ENCODE measurements at regions not wholly inside any gene's neighbourhood (a gene's known extent, or its start where the extent isn't known, plus 50 kb on each side); places are given as distances from the start of the nearest gene placed in this dataset.

DNA sequence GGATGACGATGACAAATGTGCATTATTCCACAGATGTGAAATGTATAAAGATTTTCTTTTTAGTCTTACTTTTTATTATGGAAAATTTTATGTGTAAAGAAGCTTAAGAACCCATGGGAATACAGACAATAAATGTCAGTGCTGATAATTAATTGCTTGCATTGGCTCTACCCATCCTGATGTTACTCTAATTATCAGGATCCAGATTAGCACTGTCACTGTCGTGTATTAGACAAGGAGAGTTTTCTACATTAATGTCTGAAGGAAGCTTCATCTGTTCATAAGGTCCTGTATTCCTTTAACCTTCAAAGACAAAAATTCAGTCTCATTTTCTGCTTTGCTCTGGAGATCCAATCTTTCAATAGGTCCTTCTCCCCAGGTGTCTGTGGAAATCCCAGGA lies 259.1 kb upstream of the ADAMTS5 start:
- no peaks in the 10 kb centered on the region for H3K27me3 ChIP-seq (ENCODE audit: insufficient read depth, low read length)
- H3K27ac ChIP-seq (ENCODE audit: low read depth, low read length), result no peak overlapping the region
- H3K9me3 ChIP-seq (ENCODE audit: control insufficient read depth in 1 of 2, low read length in 2 of 2), result no peaks in the 10 kb centered on the region
- H3K4me3 ChIP-seq (ENCODE audit: low read length in 2 of 2), result no peak overlapping the region
- no peaks in the 10 kb centered on the region for H3K4me1 Mint-ChIP-seq
- POLR2A ChIA-PET (ENCODE audit: partially characterized antibody), result no interaction called here
- no peak overlapping the region for H3K4me3 Mint-ChIP-seq
- CTCF ChIA-PET (ENCODE audit: partially characterized antibody), result no interaction called here
- H3K36me3 Mint-ChIP-seq, result no peaks in the 10 kb centered on the region
- no peak overlapping the region for H3K27ac Mint-ChIP-seq
- no peak for DNase-seq
- intact Hi-C loops (cut with micrococcal nuclease), result no loop called here
- H3K9me3 Mint-ChIP-seq, result peaks cover 0 to 6% (median 2%) of the 10 kb centered on the region in 8 donors
- H3K27me3 Mint-ChIP-seq, result no peaks in the 10 kb centered on the region
- H3K4me1 ChIP-seq (ENCODE audit: insufficient read depth, low read length), result no peaks in the 10 kb centered on the region
- H3K36me3 ChIP-seq (ENCODE audit: insufficient read depth, low read length), result no peaks in the 10 kb centered on the region

DNA sequence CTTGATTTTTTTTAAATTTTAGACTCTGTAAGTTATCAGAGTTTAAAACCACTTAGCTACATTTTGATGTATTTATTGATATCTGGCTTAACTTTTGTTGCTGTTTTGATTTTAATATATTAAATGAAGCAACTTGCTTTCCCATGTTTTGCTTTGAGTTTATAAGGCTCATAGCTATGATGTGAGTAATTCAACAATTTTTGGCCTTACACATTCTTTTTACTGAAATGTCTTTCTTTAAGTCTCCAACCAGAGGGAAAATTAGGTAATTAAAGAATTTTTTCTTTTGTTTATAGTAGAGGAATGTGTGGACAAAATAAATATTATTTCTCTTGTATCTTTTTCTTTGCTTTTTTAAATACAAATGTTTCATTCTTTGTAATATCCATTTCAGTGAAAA lies 258.3 kb upstream of the ADAMTS5 start:
- POLR2A ChIA-PET (ENCODE audit: partially characterized antibody), result no interaction called here
- H3K27me3 Mint-ChIP-seq, result no peaks in the 10 kb centered on the region

DNA sequence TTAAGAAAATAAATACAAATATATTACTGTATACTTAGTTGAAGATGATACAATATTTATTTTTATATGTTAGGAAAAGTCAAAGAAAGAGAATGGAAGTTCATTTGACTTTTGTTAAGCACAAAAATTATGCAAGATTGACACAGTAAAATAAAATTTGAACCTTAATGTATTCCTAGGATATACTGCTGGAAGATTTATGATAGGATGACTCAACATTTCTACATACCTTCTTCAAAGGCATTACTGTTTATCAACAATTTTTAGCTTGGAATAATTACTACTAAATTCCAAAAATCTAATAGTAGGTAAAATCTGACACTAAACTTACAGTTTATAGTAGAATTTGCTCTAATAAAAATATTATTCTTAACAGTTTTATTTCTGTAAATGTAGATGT lies 257.3 kb upstream of the ADAMTS5 start:
- Histone ChIP-seq H3K27ac (ENCODE audit: low read depth, low read length) (no peak overlapping the region), H3K4me3 (ENCODE audit: low read length in 2 of 2) (no peak overlapping the region), H3K27me3 (ENCODE audit: insufficient read depth, low read length) (no peaks in the 10 kb centered on the region), H3K9me3 (ENCODE audit: control insufficient read depth in 1 of 2, low read length in 2 of 2) (no peaks in the 10 kb centered on the region), H3K36me3 (ENCODE audit: insufficient read depth, low read length) (no peaks in the 10 kb centered on the region), H3K4me1 (ENCODE audit: insufficient read depth, low read length) (no peaks in the 10 kb centered on the region)
- no peaks in the 10 kb centered on the region for H3K27me3 Mint-ChIP-seq
- H3K4me3 Mint-ChIP-seq, result no peak overlapping the region
- DNase-seq, result no peak
- H3K4me1 Mint-ChIP-seq, result no peaks in the 10 kb centered on the region
- peaks cover 0 to 6% (median 4%) of the 10 kb centered on the region in 8 donors for H3K9me3 Mint-ChIP-seq
- ChIA-PET CTCF (ENCODE audit: partially characterized antibody) (no interaction called here), POLR2A (ENCODE audit: partially characterized antibody) (no interaction called here)
- H3K27ac Mint-ChIP-seq, result no peak overlapping the region
- no peaks in the 10 kb centered on the region for H3K36me3 Mint-ChIP-seq
- intact Hi-C loops (cut with micrococcal nuclease), result no loop called here

More for the DNA sequence above, 258.3 kb upstream of the ADAMTS5 start:
- H3K27ac ChIP-seq (ENCODE audit: low read depth, low read length), result no peak overlapping the region
- Mint-ChIP-seq H3K4me1 (no peaks in the 10 kb centered on the region), H3K27ac (no peak overlapping the region), H3K9me3 (peaks cover 0 to 6% (median 3%) of the 10 kb centered on the region in 8 donors), H3K4me3 (no peak overlapping the region), H3K36me3 (no peaks in the 10 kb centered on the region)
- H3K4me3 ChIP-seq (ENCODE audit: low read length in 2 of 2), result no peak overlapping the region
- H3K27me3 ChIP-seq (ENCODE audit: insufficient read depth, low read length), result no peaks in the 10 kb centered on the region
- CTCF ChIA-PET (ENCODE audit: partially characterized antibody), result no interaction called here
- intact Hi-C loops (cut with micrococcal nuclease), result no loop called here
- no peaks in the 10 kb centered on the region for H3K4me1 ChIP-seq (ENCODE audit: insufficient read depth, low read length)
- no peak for DNase-seq
- no peaks in the 10 kb centered on the region for H3K36me3 ChIP-seq (ENCODE audit: insufficient read depth, low read length)
- no peaks in the 10 kb centered on the region for H3K9me3 ChIP-seq (ENCODE audit: control insufficient read depth in 1 of 2, low read length in 2 of 2)

DNA sequence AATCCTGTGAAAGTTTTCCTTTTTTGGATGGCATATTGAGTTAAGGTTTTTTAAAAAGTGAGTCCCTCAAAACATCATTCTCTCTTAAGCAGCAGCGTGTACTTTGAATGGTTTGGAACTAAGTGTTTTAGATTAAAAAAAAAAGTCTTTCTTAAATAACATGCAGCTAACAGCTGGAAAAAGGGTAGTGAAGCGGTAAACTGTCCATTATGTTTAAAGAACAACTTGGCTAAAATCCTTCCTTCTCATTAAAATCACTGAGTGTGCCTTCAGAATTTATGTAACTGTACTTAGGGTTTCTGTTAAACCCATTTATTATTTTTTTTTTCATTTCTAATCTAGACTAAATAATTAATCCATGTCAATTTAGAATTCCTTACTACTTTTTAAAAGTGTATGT lies 254.2 kb upstream of the ADAMTS5 start:
- ChIA-PET POLR2A (ENCODE audit: partially characterized antibody) (no interaction called here), CTCF (ENCODE audit: partially characterized antibody) (no interaction called here)
- H3K36me3 Mint-ChIP-seq, result no peaks in the 10 kb centered on the region
- DNase-seq, result no peak
- no peaks in the 10 kb centered on the region for H3K4me1 Mint-ChIP-seq
- H3K27me3 Mint-ChIP-seq, result no peaks in the 10 kb centered on the region
- peaks cover 2 to 9% (median 5%) of the 10 kb centered on the region in 8 donors for H3K9me3 Mint-ChIP-seq
- no peaks in the 10 kb centered on the region for H3K4me1 ChIP-seq (ENCODE audit: insufficient read depth, low read length)
- H3K27ac Mint-ChIP-seq, result no peak overlapping the region
- no peaks in the 10 kb centered on the region for H3K36me3 ChIP-seq (ENCODE audit: insufficient read depth, low read length)
- no peak overlapping the region for H3K4me3 ChIP-seq (ENCODE audit: low read length in 2 of 2)
- H3K27ac ChIP-seq (ENCODE audit: low read depth, low read length), result no peak overlapping the region
- H3K4me3 Mint-ChIP-seq, result no peak overlapping the region
- no peaks in the 10 kb centered on the region for H3K27me3 ChIP-seq (ENCODE audit: insufficient read depth, low read length)
- intact Hi-C loops (cut with micrococcal nuclease), result no loop called here
- no peaks in the 10 kb centered on the region for H3K9me3 ChIP-seq (ENCODE audit: control insufficient read depth in 1 of 2, low read length in 2 of 2)

DNA sequence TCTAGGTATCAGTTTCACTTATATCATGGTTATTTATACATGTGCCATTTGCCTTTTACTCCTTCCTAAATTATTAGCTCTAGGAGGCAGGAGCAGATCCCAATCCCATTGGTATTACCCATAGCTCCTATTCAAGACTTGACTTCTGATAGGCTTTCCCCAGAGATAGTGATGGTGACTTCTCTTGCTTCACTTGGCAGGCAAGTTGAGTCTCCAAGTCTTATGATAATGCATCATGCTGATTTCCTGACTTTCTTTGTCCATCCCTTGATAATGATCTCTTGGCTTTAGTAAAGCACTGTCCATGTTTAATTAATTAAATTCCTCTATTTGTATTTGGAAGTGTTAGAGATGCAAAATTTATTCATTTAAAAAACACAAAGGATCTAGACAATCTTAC lies 253.5 kb upstream of the ADAMTS5 start:
- no peaks in the 10 kb centered on the region for H3K9me3 ChIP-seq (ENCODE audit: control insufficient read depth in 1 of 2, low read length in 2 of 2)
- CTCF ChIA-PET (ENCODE audit: partially characterized antibody), result no interaction called here
- peaks cover 2 to 9% (median 4%) of the 10 kb centered on the region in 8 donors for H3K9me3 Mint-ChIP-seq
- no peak for DNase-seq
- no peak overlapping the region for H3K4me3 ChIP-seq (ENCODE audit: low read length in 2 of 2)
- H3K27me3 Mint-ChIP-seq, result no peaks in the 10 kb centered on the region
- H3K4me1 ChIP-seq (ENCODE audit: insufficient read depth, low read length), result no peaks in the 10 kb centered on the region
- no peak overlapping the region for H3K27ac ChIP-seq (ENCODE audit: low read depth, low read length)
- H3K36me3 ChIP-seq (ENCODE audit: insufficient read depth, low read length), result no peaks in the 10 kb centered on the region
- H3K36me3 Mint-ChIP-seq, result no peaks in the 10 kb centered on the region
- H3K4me3 Mint-ChIP-seq, result no peak overlapping the region
- POLR2A ChIA-PET (ENCODE audit: partially characterized antibody), result no interaction called here
- H3K27ac Mint-ChIP-seq, result no peak overlapping the region
- intact Hi-C loops (cut with micrococcal nuclease), result no loop called here
- no peaks in the 10 kb centered on the region for H3K4me1 Mint-ChIP-seq
- H3K27me3 ChIP-seq (ENCODE audit: insufficient read depth, low read length), result no peaks in the 10 kb centered on the region

DNA sequence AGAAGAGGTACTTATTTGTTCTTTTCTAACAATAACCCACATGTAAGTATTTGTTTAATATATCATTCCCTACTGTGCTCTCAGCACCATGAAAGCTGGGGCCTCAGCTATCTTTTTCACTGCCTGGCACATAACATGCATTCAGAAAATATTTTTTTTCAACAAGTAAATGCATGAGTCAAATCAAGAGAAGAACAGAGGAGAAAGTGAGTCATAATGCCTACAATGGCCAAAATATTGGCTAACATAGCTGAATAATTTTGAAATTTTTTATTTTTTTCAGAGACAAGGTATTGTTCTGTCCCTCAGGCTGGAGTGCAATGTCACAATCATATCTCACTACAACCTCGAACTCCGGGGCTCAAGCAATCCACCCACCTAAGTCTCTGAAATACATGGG lies 252.2 kb upstream of the ADAMTS5 start:
- DNase-seq, result no peak

DNA sequence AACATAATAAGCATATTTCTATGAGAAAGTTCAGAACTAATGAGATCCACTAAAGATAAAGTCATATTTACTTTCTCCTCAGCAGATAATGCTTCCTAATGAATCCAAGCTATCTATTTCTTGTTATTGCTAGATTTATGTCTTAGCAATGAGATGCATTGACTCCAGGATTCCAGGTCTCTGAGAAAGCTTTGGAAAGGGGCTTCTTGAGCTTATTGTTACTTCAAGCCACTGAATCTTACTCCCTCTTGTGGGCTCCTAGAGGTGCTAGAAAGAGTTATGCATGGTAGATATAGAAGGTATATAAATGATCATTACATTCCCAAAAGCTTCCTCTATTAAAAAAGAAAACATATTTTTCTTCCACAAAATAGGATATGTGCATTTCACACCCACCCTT lies 246.4 kb upstream of the ADAMTS5 start:
- Histone ChIP-seq H3K27me3 (ENCODE audit: insufficient read depth, low read length) (no peaks in the 10 kb centered on the region), H3K4me1 (ENCODE audit: insufficient read depth, low read length) (no peaks in the 10 kb centered on the region), H3K27ac (ENCODE audit: low read depth, low read length) (no peak overlapping the region), H3K4me3 (ENCODE audit: low read length in 2 of 2) (no peak overlapping the region), H3K36me3 (ENCODE audit: insufficient read depth, low read length) (no peaks in the 10 kb centered on the region), H3K9me3 (ENCODE audit: control insufficient read depth in 1 of 2, low read length in 2 of 2) (no peaks in the 10 kb centered on the region)
- Mint-ChIP-seq H3K4me3 (no peak overlapping the region), H3K36me3 (no peaks in the 10 kb centered on the region), H3K27me3 (no peaks in the 10 kb centered on the region), H3K9me3 (peaks cover 2 to 7% (median 4%) of the 10 kb centered on the region in 8 donors), H3K4me1 (no peaks in the 10 kb centered on the region), H3K27ac (no peak overlapping the region)
- DNase-seq, result no peak
- ChIA-PET CTCF (ENCODE audit: partially characterized antibody) (no interaction called here), POLR2A (ENCODE audit: partially characterized antibody) (no interaction called here)
- intact Hi-C loops (cut with micrococcal nuclease), result no loop called here

More for the DNA sequence above, 252.2 kb upstream of the ADAMTS5 start:
- Histone ChIP-seq H3K9me3 (ENCODE audit: control insufficient read depth in 1 of 2, low read length in 2 of 2) (no peaks in the 10 kb centered on the region), H3K4me3 (ENCODE audit: low read length in 2 of 2) (no peak overlapping the region), H3K27me3 (ENCODE audit: insufficient read depth, low read length) (no peaks in the 10 kb centered on the region), H3K27ac (ENCODE audit: low read depth, low read length) (no peak overlapping the region), H3K4me1 (ENCODE audit: insufficient read depth, low read length) (no peaks in the 10 kb centered on the region), H3K36me3 (ENCODE audit: insufficient read depth, low read length) (no peaks in the 10 kb centered on the region)
- Mint-ChIP-seq H3K27ac (no peak overlapping the region), H3K9me3 (peaks cover 2 to 9% (median 4%) of the 10 kb centered on the region in 8 donors), H3K4me1 (no peaks in the 10 kb centered on the region), H3K36me3 (no peaks in the 10 kb centered on the region), H3K27me3 (no peaks in the 10 kb centered on the region), H3K4me3 (no peak overlapping the region)
- CTCF ChIA-PET (ENCODE audit: partially characterized antibody), result no interaction called here
- intact Hi-C loops (cut with micrococcal nuclease), result no loop called here
- POLR2A ChIA-PET (ENCODE audit: partially characterized antibody), result no interaction called here

DNA sequence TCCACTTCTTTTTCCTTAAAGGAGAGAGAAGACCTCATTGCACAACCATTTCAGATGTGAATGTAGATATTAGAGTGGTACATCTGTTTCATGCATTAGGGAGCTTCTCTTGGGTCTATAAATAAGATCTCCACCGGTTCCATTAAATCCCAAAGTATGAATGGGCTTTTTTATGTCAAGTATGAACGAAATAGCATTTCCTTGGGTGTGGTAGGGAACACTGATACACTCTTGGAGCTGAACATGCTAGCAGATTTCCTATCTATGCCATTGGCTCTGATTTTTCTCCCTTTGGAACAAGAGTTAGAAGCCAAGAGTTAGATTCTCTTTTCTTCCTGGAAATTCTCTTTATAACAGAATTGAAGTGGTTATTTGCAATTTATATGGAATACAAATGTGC lies 245.6 kb upstream of the ADAMTS5 start:
- intact Hi-C loops (cut with micrococcal nuclease), result no loop called here
- ChIA-PET POLR2A (ENCODE audit: partially characterized antibody) (no interaction called here), CTCF (ENCODE audit: partially characterized antibody) (no interaction called here)
- H3K4me3 Mint-ChIP-seq, result no peak overlapping the region
- no peaks in the 10 kb centered on the region for H3K27me3 Mint-ChIP-seq
- no peaks in the 10 kb centered on the region for H3K36me3 Mint-ChIP-seq
- DNase-seq, result no peak
- Histone ChIP-seq H3K27me3 (ENCODE audit: insufficient read depth, low read length) (no peaks in the 10 kb centered on the region), H3K27ac (ENCODE audit: low read depth, low read length) (no peak overlapping the region), H3K4me3 (ENCODE audit: low read length in 2 of 2) (no peak overlapping the region), H3K4me1 (ENCODE audit: insufficient read depth, low read length) (no peaks in the 10 kb centered on the region), H3K9me3 (ENCODE audit: control insufficient read depth in 1 of 2, low read length in 2 of 2) (no peaks in the 10 kb centered on the region), H3K36me3 (ENCODE audit: insufficient read depth, low read length) (no peaks in the 10 kb centered on the region)
- H3K9me3 Mint-ChIP-seq, result peaks cover 0 to 9% (median 5%) of the 10 kb centered on the region in 8 donors
- H3K27ac Mint-ChIP-seq, result no peak overlapping the region
- no peaks in the 10 kb centered on the region for H3K4me1 Mint-ChIP-seq

All from CD4-positive, alpha-beta memory T cell (primary cell).